ENCODE measurements at regions not wholly inside any gene's neighbourhood (a gene's known extent, or its start where the extent isn't known, plus 50 kb on each side); places are given as distances from the start of the nearest gene placed in this dataset.

- DNase-seq (ENCODE audit: low read depth): no peak
Observed at GRCh38 chr17:72425794-72426168, 305.0 kb downstream of the SOX9 start.

GRCh38 chr17:72426321-72426720 is 305.5 kb downstream of the SOX9 start:
- DNase-seq (ENCODE audit: low read depth): no peak

- no peak for DNase-seq (ENCODE audit: low read depth)
Observed at GRCh38 chr17:72426948-72427760, 306.3 kb downstream of the SOX9 start.

- DNase-seq (ENCODE audit: low read depth): no peak
Observed at GRCh38 chr17:72427761-72428109, 306.9 kb downstream of the SOX9 start.

- no peak for DNase-seq (ENCODE audit: low read depth)
Observed at GRCh38 chr17:72429066-72429638, 308.3 kb downstream of the SOX9 start.

- no peak for DNase-seq (ENCODE audit: low read depth)
Observed at GRCh38 chr17:72430611-72431432, 310.0 kb downstream of the SOX9 start.

- DNase-seq (ENCODE audit: low read depth): no peak
Observed at GRCh38 chr17:72432143-72432621, 311.4 kb downstream of the SOX9 start.

GRCh38 chr17:72432881-72433280 is 312.1 kb downstream of the SOX9 start:
- no peak for DNase-seq (ENCODE audit: low read depth)

- no peak for DNase-seq (ENCODE audit: low read depth)
Observed at GRCh38 chr17:72433797-72434196, 313.0 kb downstream of the SOX9 start.

GRCh38 chr17:72434581-72434980 is 313.8 kb downstream of the SOX9 start:
- no peak for DNase-seq (ENCODE audit: low read depth)

- DNase-seq (ENCODE audit: low read depth): no peak
Observed at GRCh38 chr17:72434991-72435618, 314.3 kb downstream of the SOX9 start.

- DNase-seq (ENCODE audit: low read depth): no peak
Observed at GRCh38 chr17:72438783-72439182, 318.0 kb downstream of the SOX9 start.

GRCh38 chr17:72439893-72440502 is 319.2 kb downstream of the SOX9 start:
- no peak for DNase-seq (ENCODE audit: low read depth)

GRCh38 chr17:72440961-72441360 is 320.1 kb downstream of the SOX9 start:
- DNase-seq (ENCODE audit: low read depth): no peak

GRCh38 chr17:72441909-72442308 is 321.1 kb downstream of the SOX9 start:
- no peak for DNase-seq (ENCODE audit: low read depth)

GRCh38 chr17:72444517-72445054 is 323.8 kb downstream of the SOX9 start:
- no peak for DNase-seq (ENCODE audit: low read depth)

- DNase-seq (ENCODE audit: low read depth): no peak
Observed at GRCh38 chr17:72445055-72445991, 324.5 kb downstream of the SOX9 start.

- no peak for DNase-seq (ENCODE audit: low read depth)
Observed at GRCh38 chr17:72446118-72446517, 325.3 kb downstream of the SOX9 start.

- DNase-seq (ENCODE audit: low read depth): no peak
Observed at GRCh38 chr17:72446525-72447250, 325.9 kb downstream of the SOX9 start.

- DNase-seq (ENCODE audit: low read depth): no peak
Observed at GRCh38 chr17:72447251-72447640, 326.4 kb downstream of the SOX9 start.

Data from activated gamma-delta T cell treated with anti-CD3 and anti-CD28 coated beads, Interleukin-2, amount 50 U/mL, for 16 hours (primary cell).